Caco-2 (cell line): ENCODE measurements at regions not wholly inside any gene's neighbourhood (a gene's known extent, or its start where the extent isn't known, plus 50 kb on each side); places are given as distances from the start of the nearest gene placed in this dataset.

Source experiments
- BruUV-seq: library from RNA; stranded (reverse); fragments of 400-500 nt; replicated peaks from 2 replicates; lab custom pipeline; 2021; lab: Mats Ljungman, UMichigan
- CTCF ChIA-PET: fragments of 300-600 bp; sonication (Branson Sonifier 250); formaldehyde crosslinking; loops from one replicate; lab custom pipeline; 2022; ENCODE audit warnings: antibody characterized with exemption; lab: Charles Lee
- POLR2A ChIA-PET: fragments of 300-600 bp; sonication (Branson Sonifier 250); formaldehyde crosslinking; loops from one replicate; lab custom pipeline; 2022; ENCODE audit warnings: antibody characterized with exemption; lab: Charles Lee
- DNase-seq, 2 experiments: peaks; one replicate each; pipeline versions ENCODE4 v3.0.0 to v3.0.0-alpha.2; 2020 to 2022
- H3K27me3 ChIP-seq: replicated peaks from 2 replicates; pipeline ENCODE4 v1.6.0; 2011; ENCODE audit warnings: low read length; ENCODE audit not compliant: control insufficient read depth, insufficient read depth
- H3K36me3 ChIP-seq: 2 replicates; pipeline ENCODE4 v1.5.1; 2011; ENCODE audit warnings: low read length; ENCODE audit not compliant: control insufficient read depth, insufficient read depth
- H3K4me1 ChIP-seq: fragments of 250-450 bp; sonication (Bioruptor Pico); 2 replicates; pipeline ENCODE4 v1.5.1; 2020; ENCODE audit warnings: mild to moderate bottlenecking
- H3K4me3 ChIP-seq: 2 replicates; pipeline ENCODE4 v1.5.1; 2011; ENCODE audit warnings: low read depth, mild to moderate bottlenecking, control low read depth, low read length
- H3K9me3 ChIP-seq: fragments of 250-450 bp; sonication (Bioruptor Pico); 2 replicates; pipeline ENCODE4 v1.5.1; 2020; ENCODE audit warnings: mild to moderate bottlenecking, moderate library complexity
- H3K27ac Mint-ChIP-seq: one replicate; pipeline ENCODE4 v1.8.0; 2022; ENCODE audit warnings: mixed read lengths; ENCODE audit not compliant: unreplicated experiment
- H3K27me3 Mint-ChIP-seq: one replicate; pipeline ENCODE4 v1.8.0; 2022; ENCODE audit warnings: mixed read lengths; ENCODE audit not compliant: insufficient read depth, unreplicated experiment
- H3K36me3 Mint-ChIP-seq: one replicate; pipeline ENCODE4 v1.8.0; 2022; ENCODE audit warnings: mild to moderate bottlenecking, mixed read lengths; ENCODE audit not compliant: insufficient read depth, unreplicated experiment
- H3K4me1 Mint-ChIP-seq: one replicate; pipeline ENCODE4 v1.8.0; 2022; ENCODE audit warnings: low read depth, mixed read lengths; ENCODE audit not compliant: unreplicated experiment
- H3K4me3 Mint-ChIP-seq: one replicate; pipeline ENCODE4 v1.8.0; 2022; ENCODE audit warnings: mild to moderate bottlenecking, moderate library complexity, mixed read lengths; ENCODE audit not compliant: unreplicated experiment
- H3K9me3 Mint-ChIP-seq: one replicate; pipeline ENCODE4 v1.8.0; 2022; ENCODE audit warnings: mixed read lengths; ENCODE audit not compliant: unreplicated experiment
- CTCF ChIP-seq, 2 experiments: fragments of 200-600 bp in 1 of 2; IDR thresholded peaks; 1 replicate in 1 of 2; 2 replicates in 1 of 2; pipeline versions ENCODE4 v1.5.1 to v1.8.0; 2011 to 2022; ENCODE audit warnings: antibody characterized with exemption in 1 of 2, control low read depth in 1 of 2, inconsistent platforms in 1 of 2, low read depth in 1 of 2, low read length in 1 of 2, mild to moderate bottlenecking in 1 of 2, moderate library complexity in 1 of 2; ENCODE audit not compliant: insufficient read depth in 1 of 2, severe bottlenecking in 1 of 2, unreplicated experiment in 1 of 2
- intact Hi-C: fragments of 100-400 bp; cut with micrococcal nuclease; formaldehyde crosslinking; loops from one replicate; pipeline ENCODE4 v1.10.0; 2022; ENCODE audit not compliant: unreplicated experiment

- Mint-ChIP-seq H3K4me3 (no peak overlapping the region), H3K27ac (no peak overlapping the region), H3K27me3 (no peaks in the 10 kb centered on the region), H3K9me3 (peaks cover 8% of the 10 kb centered on the region), H3K36me3 (no peaks in the 10 kb centered on the region), H3K4me1 (peaks cover 6% of the 10 kb centered on the region)
- peaks cover 8% of the 10 kb centered on the region for H3K4me1 ChIP-seq
- no peaks in the 10 kb centered on the region for H3K9me3 ChIP-seq
- no peak overlapping the region for H3K4me3 ChIP-seq
- CTCF ChIA-PET = no interaction called here
- H3K27me3 ChIP-seq = no peaks in the 10 kb centered on the region
- POLR2A ChIA-PET = no interaction called here
- intact Hi-C loops = loop anchor here (5.0 kb wide), 1 partner anchor 173 kb away; the partner anchor contains the start of gene FNTB
- no TSS peak for BruUV-seq
- DNase-seq = no peak
- no peak for TF ChIP-seq CTCF (IDR thresholded peaks at IDR 0.05; ENCODE audit: insufficient read depth in 1 of 2, low read depth in 1 of 2, low read length in 1 of 2, severe bottlenecking in 1 of 2, unreplicated experiment in 1 of 2)
- H3K36me3 ChIP-seq = no peaks in the 10 kb centered on the region
These were observed 57.8 kb upstream of the MAX start for GRCh38 chr14:65160091-65160490.

- POLR2A ChIA-PET = no interaction called here
- no peak for DNase-seq
- H3K9me3 Mint-ChIP-seq = peaks cover 8% of the 10 kb centered on the region
- CTCF ChIA-PET = no interaction called here
- no peaks in the 10 kb centered on the region for H3K27me3 ChIP-seq
- no peaks in the 10 kb centered on the region for H3K36me3 ChIP-seq
- H3K27ac Mint-ChIP-seq = no peak overlapping the region
- H3K4me3 Mint-ChIP-seq = no peak overlapping the region
- no peaks in the 10 kb centered on the region for H3K27me3 Mint-ChIP-seq
- intact Hi-C loops = loop anchor here (5.0 kb wide), 1 partner anchor 175 kb away; the partner anchor contains the start of gene FNTB
- no TSS peak for BruUV-seq
- H3K36me3 Mint-ChIP-seq = no peaks in the 10 kb centered on the region
- H3K4me3 ChIP-seq = no peak overlapping the region
- no peaks in the 10 kb centered on the region for H3K9me3 ChIP-seq
- H3K4me1 Mint-ChIP-seq = peaks cover 6% of the 10 kb centered on the region
- no peak for TF ChIP-seq CTCF (IDR thresholded peaks at IDR 0.05; ENCODE audit: insufficient read depth in 1 of 2, low read depth in 1 of 2, low read length in 1 of 2, severe bottlenecking in 1 of 2, unreplicated experiment in 1 of 2)
- peaks cover 8% of the 10 kb centered on the region for H3K4me1 ChIP-seq
These were observed 59.7 kb upstream of the MAX start for GRCh38 chr14:65162031-65162430.

GRCh38 chr14:65164068-65164824 is 61.9 kb upstream of the MAX start:
- peak; percentile 68 to 81 for TF ChIP-seq CTCF (IDR thresholded peaks at IDR 0.05; ENCODE audit: insufficient read depth in 1 of 2, low read depth in 1 of 2, low read length in 1 of 2, severe bottlenecking in 1 of 2, unreplicated experiment in 1 of 2)
- POLR2A ChIA-PET = interaction anchor here (1.0 to 1.2 kb wide), 2 partner anchors 247 to 249 kb away, joined by 4 to 5 read pairs; partner anchors contain the start of gene FUT8
- Mint-ChIP-seq H3K9me3 (peaks cover 4% of the 10 kb centered on the region), H3K27ac (peak overlapping the region; percentile 36), H3K27me3 (no peaks in the 10 kb centered on the region), H3K36me3 (no peaks in the 10 kb centered on the region), H3K4me3 (no peak overlapping the region), H3K4me1 (peaks cover 6% of the 10 kb centered on the region)
- peak in 1 of 2 experiments; percentile 62 for DNase-seq
- H3K9me3 ChIP-seq = no peaks in the 10 kb centered on the region
- H3K4me3 ChIP-seq = no peak overlapping the region
- H3K4me1 ChIP-seq = peaks cover 8% of the 10 kb centered on the region
- no peaks in the 10 kb centered on the region for H3K36me3 ChIP-seq
- no peaks in the 10 kb centered on the region for H3K27me3 ChIP-seq
- CTCF ChIA-PET = interaction anchor here (0.6 to 2.0 kb wide), 17 partner anchors 11 to 902 kb away, joined by 3 to 33 read pairs (median 5); partner anchors contain the start of genes FUT8 and MAX
- intact Hi-C loops = loop anchor here (1.0 to 5.0 kb wide), 7 partner anchors 92 to 906 kb away; partner anchors contain the start of gene FNTB
- BruUV-seq = no TSS peak
